K562 (cell line): ENCODE measurements at regions not wholly inside any gene's neighbourhood (a gene's known extent, or its start where the extent isn't known, plus 50 kb on each side); places are given as distances from the start of the nearest gene placed in this dataset.

Source experiments
- ATAC-seq: fragments of 200-7000 bp; cut with Tn5 transposase; 3 replicates; pipeline ENCODE4 v1.9.1; 2020; ENCODE audit warnings: moderate library complexity
- BruUV-seq: library from RNA; stranded (reverse); fragments of 400-500 nt; replicated peaks from 2 replicates; lab custom pipeline; 2021; lab: Mats Ljungman, UMichigan
- CTCF ChIA-PET: fragments of 300-600 bp; formaldehyde crosslinking; extraction: SDS; loops from one replicate; lab custom pipeline; 2021; ENCODE audit warnings: low intra/inter-chr PET ratio; lab: Yijun Ruan, JAX
- POLR2A ChIA-PET: fragments of 300-600, 350-650 bp; sonication (Branson Sonifier 250); formaldehyde crosslinking; extraction: SDS; loops from one replicate; lab custom pipeline; 2021; ENCODE audit warnings: antibody characterized with exemption, inconsistent platforms; lab: Yijun Ruan, JAX
- DNase-seq, 4 experiments: peaks; one replicate each; pipeline versions ENCODE4 v3.0.0 to v3.0.0-alpha.2; 2011 to 2018; ENCODE audit warnings: low spot score in 3 of 4, mixed read lengths in 3 of 4; ENCODE audit errors: extremely low read depth in 1 of 4
- FAIRE-seq: peaks from 2 replicates; lab custom pipeline; 2011; peaks lifted over from hg19 to GRCh38; lab: Jason Lieb, UNC
- H2AFZ ChIP-seq: 2 replicates; pipeline ENCODE4 v1.6.0; 2011; ENCODE audit warnings: low read depth, low read length, control low read depth, inconsistent platforms
- H3K27ac ChIP-seq: fragments of 200-600 bp; 3 replicates; pipeline ENCODE4 v1.8.0; 2011; ENCODE audit warnings: low read depth, mild to moderate bottlenecking, control low read depth, inconsistent platforms, low read length, moderate library complexity, mixed read lengths; ENCODE audit errors: extremely low read depth
- H3K27me3 ChIP-seq, 2 experiments: fragments of 300-600 bp in 1 of 2; 2 replicates in 1 of 2; 3 replicates in 1 of 2; pipeline versions ENCODE4 v1.6.0 to v1.8.0; 2011; ENCODE audit warnings: inconsistent platforms in 2 of 2, low read length in 2 of 2, mild to moderate bottlenecking in 1 of 2, mixed read lengths in 1 of 2, moderate library complexity in 1 of 2; ENCODE audit not compliant: control insufficient read depth in 2 of 2, insufficient read depth in 2 of 2
- H3K36me3 ChIP-seq: fragments of 300-600 bp; 3 replicates; pipeline ENCODE4 v1.8.0; 2011; ENCODE audit warnings: mild to moderate bottlenecking, low read length, inconsistent platforms; ENCODE audit not compliant: control insufficient read depth, insufficient read depth
- H3K4me1 ChIP-seq, 2 experiments: fragments of 200-600 bp in 1 of 2; replicated peaks in 1 of 2; 2 replicates in 1 of 2; 3 replicates in 1 of 2; pipeline versions ENCODE4 v1.5.1 to v1.8.0; 2011; ENCODE audit warnings: inconsistent platforms in 2 of 2, low read length in 2 of 2, mild to moderate bottlenecking in 1 of 2, mixed read lengths in 1 of 2, moderate library complexity in 1 of 2; ENCODE audit not compliant: control insufficient read depth in 2 of 2, insufficient read depth in 2 of 2
- H3K4me2 ChIP-seq: 2 replicates; pipeline ENCODE4 v1.6.1; 2011; ENCODE audit warnings: low read length, control low read depth, inconsistent platforms, mixed read lengths; ENCODE audit not compliant: insufficient read depth
- H3K4me3 ChIP-seq: fragments of 200-600 bp; sonication (generic), shearing (Covaris generic); 2 replicates; pipeline ENCODE4 v1.5.1; 2016; ENCODE audit warnings: control low read depth, inconsistent platforms
- H3K79me2 ChIP-seq: fragments of 200-600 bp; 3 replicates; pipeline ENCODE4 v1.8.0; 2011; ENCODE audit warnings: low read length, inconsistent platforms; ENCODE audit not compliant: control insufficient read depth, insufficient read depth
- H3K9ac ChIP-seq, 2 experiments: 2 replicates each; pipeline versions ENCODE4 v1.6.0 to v1.6.1; 2011; ENCODE audit warnings: low read depth in 2 of 2, low read length in 2 of 2, control low read depth in 1 of 2, inconsistent platforms in 1 of 2, mild to moderate bottlenecking in 1 of 2, mixed read lengths in 1 of 2; ENCODE audit not compliant: insufficient read depth in 1 of 2
- H3K9me1 ChIP-seq: one replicate; pipeline ENCODE4 v1.6.0; 2011; ENCODE audit warnings: inconsistent platforms, mild to moderate bottlenecking, low read length, moderate library complexity; ENCODE audit not compliant: control insufficient read depth, insufficient read depth
- H3K9me3 ChIP-seq: replicated peaks from 2 replicates; pipeline ENCODE4 v1.5.1; 2011; ENCODE audit warnings: low read depth, low read length, inconsistent platforms; ENCODE audit not compliant: control insufficient read depth, insufficient read depth
- H4K20me1 ChIP-seq: replicated peaks from 2 replicates; pipeline ENCODE4 v1.6.1; 2011; ENCODE audit warnings: low read length, inconsistent platforms, mixed read lengths; ENCODE audit not compliant: control insufficient read depth, insufficient read depth
- ARID1B ChIP-seq: fragments of 450-650 bp; IDR thresholded peaks from 2 replicates; pipeline ENCODE4 v1.6.1; 2016; ENCODE audit warnings: antibody characterized with exemption, mild to moderate bottlenecking, inconsistent platforms
- KLF10 ChIP-seq: fragments of 250-450 bp; sonication (Bioruptor Pico); IDR thresholded peaks from 2 replicates; pipeline ENCODE4 v1.6.1; 2021; ENCODE audit warnings: matching md5 sums
- TRIM28 ChIP-seq: fragments of 450-650 bp; IDR thresholded peaks from 2 replicates; pipeline ENCODE4 v1.6.1; 2017
- U2AF1 ChIP-seq: fragments of 200-400 bp; formaldehyde crosslinking; optimal IDR thresholded peaks from 2 replicates; pipeline ENCODE3; 2017; ENCODE audit warnings: mild to moderate bottlenecking, low read depth, low read length, moderate library complexity
- ZBTB2 ChIP-seq: fragments of 450-650 bp; IDR thresholded peaks from 2 replicates; pipeline ENCODE4 v1.6.1; 2016; ENCODE audit warnings: antibody characterized with exemption
- ZNF512 ChIP-seq: IDR thresholded peaks from 2 replicates; pipeline ENCODE4 v1.6.1; 2016; ENCODE audit warnings: missing genetic modification characterization, missing compliant biosample characterization
- WGBS: fragments of 100-300 bp; shearing (Covaris generic); methylation state at CpG from one replicate; pipeline ENCODE4 v1.1.6; 2016; ENCODE audit warnings: low coverage, mixed read lengths; ENCODE audit not compliant: insufficient coverage; ENCODE audit errors: missing lambda C conversion rate; 5-methylcytosine and 5-hydroxymethylcytosine counted together
- in situ Hi-C: fragments of 300-500 bp; cut with MboI; formaldehyde crosslinking; loops from 4 replicates; pipeline ENCODE4 v1.15.0; 2018; ENCODE audit warnings: inconsistent platforms, mixed read lengths
- intact Hi-C: fragments of 100-400 bp; cut with micrococcal nuclease; formaldehyde crosslinking; loops from 2 replicates; pipeline ENCODE4 v1.14.2; 2022

- no peaks in the 10 kb centered on the region for H4K20me1 ChIP-seq
- H3K36me3 ChIP-seq: no peaks in the 10 kb centered on the region
- H3K9me3 ChIP-seq: peaks cover 8% of the 10 kb centered on the region; the same call in 1 of the 2 replicates
- peak; percentile 63 for TF ChIP-seq U2AF1
- TF ChIP-seq ZNF512 (tag): peak; percentile 97
- peak; percentile 27; the same call in 1 of the 2 replicates for TF ChIP-seq ZBTB2
- TF ChIP-seq TRIM28: no peak
- no peak for TF ChIP-seq KLF10 (CRISPR knock-in tag)
- TF ChIP-seq ARID1B: 0 out of 2 replicates have a peak, but pooled peaks have one; percentile 18
- in situ Hi-C loops (no loop called here), intact Hi-C loops (no loop called here)
- CTCF ChIA-PET: no interaction called here
- no peaks in the 10 kb centered on the region for H3K27me3 ChIP-seq
- H3K9ac ChIP-seq: no peak overlapping the region
- FAIRE-seq (peak; percentile 40), ATAC-seq (no peak), DNase-seq (no peak)
- no peak overlapping the region for H2AFZ ChIP-seq
- no peaks in the 10 kb centered on the region; a peak in 1 of 5 replicates for H3K4me1 ChIP-seq
- no TSS peak for BruUV-seq
- H3K4me2 ChIP-seq: no peak overlapping the region
- H3K79me2 ChIP-seq: no peaks in the 10 kb centered on the region
- no peaks in the 10 kb centered on the region for H3K9me1 ChIP-seq
- H3K27ac ChIP-seq: no peak overlapping the region
- 38% methylated on average over 2 of the region's 2 CpGs for WGBS
- no peak overlapping the region for H3K4me3 ChIP-seq
- POLR2A ChIA-PET: interaction anchor here (1.9 kb wide), 1 partner anchor 10 kb away, joined by 6 read pairs; no protein-coding TSS in a partner anchor
These were observed 59.6 kb upstream of the MBOAT2 start for GRCh38 chr2:9063023-9063606.
